Activated CD4-positive, alpha-beta T cell treated with anti-CD3 and anti-CD28 coated beads for 24 hours (primary cell): ENCODE measurements at regions not wholly inside any gene's neighbourhood (a gene's known extent, or its start where the extent isn't known, plus 50 kb on each side); places are given as distances from the start of the nearest gene placed in this dataset.
"Not testable (repeated sequence)": the region's sequence is repeated elsewhere in the genome, so short reads cannot be mapped to it uniquely, and the experiment has no call there.

ENCODE experiments used
- DNase-seq, 2 donors: peaks; one replicate each; pipeline ENCODE4 v3.0.0-alpha.2; 2020; ENCODE audit warnings: low read depth in 2 of 2

DNA sequence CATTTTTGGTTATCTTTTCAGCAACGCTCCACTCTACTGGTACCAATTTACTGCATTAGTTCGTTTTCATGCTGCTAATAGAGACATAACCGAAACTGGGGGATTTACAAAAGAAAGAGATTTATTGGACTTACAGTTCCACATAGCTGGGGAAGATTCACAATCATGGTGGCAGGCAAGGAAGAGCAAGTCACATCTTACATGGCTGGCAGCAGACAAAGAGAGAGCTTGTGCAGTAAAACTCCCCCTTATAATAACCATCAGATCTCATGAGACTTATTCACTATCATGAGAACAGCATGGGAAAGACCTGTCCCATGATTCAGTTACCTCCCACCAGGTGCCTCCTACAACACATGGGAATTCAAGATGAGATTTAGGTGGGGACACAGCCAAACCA, 1474.2 kb upstream of the NUDT12 start:
- not testable (repeated sequence) for DNase-seq

GRCh38 chr5:105034401-105034763, 1471.8 kb upstream of the NUDT12 start:
- DNase-seq, result no peak

- no peak for DNase-seq
Observed at GRCh38 chr5:105033637-105034400, 1471.2 kb upstream of the NUDT12 start.

- DNase-seq, result no peak
Observed at GRCh38 chr5:105032917-105033316, 1470.3 kb upstream of the NUDT12 start.

DNA sequence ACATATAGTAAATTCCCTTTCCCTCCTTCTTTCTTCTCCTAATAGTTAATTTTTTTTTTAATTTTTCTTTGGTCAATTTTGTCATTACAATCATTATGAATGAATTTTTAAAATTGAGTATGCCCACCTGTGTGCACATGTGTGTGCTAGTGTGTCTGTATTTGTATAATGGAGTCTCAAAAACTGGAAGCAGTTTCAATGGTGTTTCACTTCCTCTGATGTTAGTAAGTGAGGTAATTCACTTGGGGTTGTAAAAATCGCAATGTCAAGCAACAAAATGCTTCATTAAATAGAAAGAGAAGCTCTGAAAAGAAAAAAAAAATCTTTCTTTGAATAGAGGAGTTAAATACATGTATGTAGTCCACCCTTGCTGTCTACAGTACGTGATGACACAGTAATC, 1467.6 kb upstream of the NUDT12 start:
- no peak for DNase-seq

DNA sequence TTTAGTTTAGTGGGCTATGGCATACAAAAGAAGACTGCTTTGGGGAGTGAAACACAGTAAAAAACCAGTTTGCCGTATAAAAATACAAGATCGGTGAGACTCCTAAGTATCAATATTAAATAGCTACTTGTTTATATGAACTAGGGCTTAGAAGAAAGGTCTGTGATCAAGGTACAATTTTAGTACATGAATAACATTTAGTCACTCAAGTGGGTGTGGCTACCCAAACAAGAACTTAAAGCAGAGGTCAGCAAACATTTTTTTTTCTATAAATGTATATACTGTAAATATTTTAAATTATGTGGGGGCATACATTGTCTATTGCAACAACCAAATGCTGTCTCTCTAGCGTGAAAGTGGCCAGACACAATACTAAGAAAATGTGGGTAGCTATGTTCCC, 1452.5 kb upstream of the NUDT12 start:
- no peak for DNase-seq

DNA sequence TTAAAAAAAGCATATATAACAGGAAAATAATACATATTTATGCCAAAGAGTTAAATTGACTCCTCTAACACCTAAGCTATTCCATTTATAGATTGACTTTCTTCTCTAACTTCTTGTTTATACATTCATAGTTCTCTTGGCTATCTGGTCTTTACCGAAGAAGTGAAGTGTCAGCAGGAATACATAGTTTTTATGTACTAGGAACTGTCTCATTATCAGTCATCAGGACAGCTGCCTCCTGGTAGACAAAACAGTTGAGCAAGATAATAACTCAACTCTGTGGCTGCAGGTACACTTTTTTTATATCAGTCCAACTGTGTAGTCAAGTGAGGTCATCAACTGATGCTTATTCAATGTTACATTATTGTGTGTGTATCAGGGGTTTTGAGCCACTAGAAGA, 1436.0 kb upstream of the NUDT12 start:
- no peak for DNase-seq

DNA sequence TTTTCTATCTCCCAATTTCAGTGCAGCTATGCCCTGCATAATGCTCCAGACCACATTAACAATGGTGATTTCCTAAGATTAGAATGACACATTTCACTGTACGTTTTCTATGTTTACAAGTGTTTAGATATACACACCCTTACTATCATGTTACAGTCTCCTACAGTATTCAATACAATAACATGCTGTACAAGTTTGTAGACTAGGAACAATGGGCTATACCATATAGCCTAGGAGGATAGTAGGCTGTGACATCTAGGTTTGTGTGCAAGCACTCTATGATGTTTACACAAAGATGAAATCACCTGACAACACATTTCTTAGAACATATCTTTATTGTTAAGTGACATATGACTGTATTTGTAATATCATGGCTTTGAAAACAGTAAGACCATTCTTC, 1435.6 kb upstream of the NUDT12 start:
- DNase-seq, result no peak

GRCh38 chr5:104987074-104987473, 1424.5 kb upstream of the NUDT12 start:
- no peak for DNase-seq

- no peak for DNase-seq
Observed at GRCh38 chr5:104977529-104977928, 1414.9 kb upstream of the NUDT12 start.

GRCh38 chr5:104967806-104968410, 1405.3 kb upstream of the NUDT12 start:
- DNase-seq, result no peak

GRCh38 chr5:104965006-104965405, 1402.4 kb upstream of the NUDT12 start:
- DNase-seq, result no peak

- no peak for DNase-seq
Observed at GRCh38 chr5:104955479-104955878, 1392.9 kb upstream of the NUDT12 start.

GRCh38 chr5:104952876-104953275, 1390.3 kb upstream of the NUDT12 start:
- DNase-seq, result no peak

DNA sequence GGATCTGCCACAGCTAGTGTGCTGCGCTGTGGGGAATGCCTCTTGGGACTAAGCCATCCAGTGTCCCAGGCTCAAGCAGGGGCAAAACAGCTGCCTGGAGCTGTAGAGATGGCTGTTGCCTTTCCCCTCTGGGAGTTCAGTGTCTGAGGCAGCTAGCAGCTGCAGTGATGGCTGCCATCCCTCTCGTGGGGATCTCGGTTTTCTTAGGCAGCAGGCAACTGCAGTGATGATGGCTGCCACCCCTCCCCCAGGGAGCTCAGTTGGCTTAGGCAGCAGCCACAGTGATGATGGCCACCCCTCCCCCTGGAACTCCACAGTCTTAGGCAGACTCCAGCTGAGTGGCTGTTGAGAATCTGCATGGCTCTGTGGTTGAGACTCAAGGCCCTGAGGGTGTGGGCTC, 1389.2 kb upstream of the NUDT12 start:
- no peak for DNase-seq

DNA sequence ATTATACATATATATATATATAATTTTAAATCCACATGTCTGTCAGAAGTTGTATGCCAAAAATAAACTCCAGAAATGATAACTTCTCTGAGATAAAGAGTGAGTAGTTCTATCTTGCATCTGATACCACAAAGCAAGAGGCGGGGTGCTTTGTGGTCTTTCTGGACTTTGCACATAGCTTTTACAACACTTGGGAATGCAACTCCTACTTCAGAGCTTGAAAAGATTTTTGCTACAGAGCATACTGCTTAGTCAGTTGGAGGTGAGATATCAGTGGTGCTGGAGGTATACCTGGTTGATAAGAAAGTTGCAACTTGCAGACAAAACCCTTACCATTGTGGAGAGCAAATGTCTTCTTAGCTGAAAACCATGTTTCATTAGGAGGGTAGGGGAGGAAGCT, 1384.5 kb upstream of the NUDT12 start:
- no peak for DNase-seq

- DNase-seq, result no peak
Observed at GRCh38 chr5:104942735-104943134, 1380.1 kb upstream of the NUDT12 start.

DNA sequence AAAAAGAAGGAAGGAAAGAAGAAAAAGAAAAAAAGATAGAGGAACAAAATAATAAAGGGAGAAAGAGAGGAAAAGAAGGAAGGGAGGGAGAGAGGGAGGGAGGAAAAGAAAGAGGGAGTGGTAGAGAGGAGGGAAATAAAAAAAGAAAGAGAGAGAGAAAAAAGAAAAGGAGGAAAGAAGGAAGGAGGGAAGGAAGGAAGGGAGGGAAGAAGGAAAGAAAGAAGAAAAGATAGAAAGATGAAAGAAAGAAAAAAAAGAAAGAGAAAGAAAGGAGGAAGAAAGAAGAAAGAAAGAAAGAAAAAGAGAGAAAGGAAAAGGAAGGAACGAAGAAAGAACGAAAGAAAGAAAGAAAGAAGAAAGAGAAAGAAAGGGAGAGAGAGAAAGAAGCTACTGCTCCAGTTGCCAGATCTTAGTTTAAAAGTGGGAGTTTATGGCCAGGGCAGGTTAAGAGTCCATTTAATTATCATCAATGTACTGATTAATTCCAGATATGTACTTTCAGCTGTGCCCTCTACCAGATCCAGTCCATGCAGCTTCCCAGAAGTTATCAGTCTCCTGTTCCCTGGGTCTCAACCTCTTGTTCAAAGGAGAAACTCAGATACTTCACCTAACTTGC, 1378.5 kb upstream of the NUDT12 start:
- no peak for DNase-seq

GRCh38 chr5:104937598-104937997, 1375.0 kb upstream of the NUDT12 start:
- no peak for DNase-seq

DNA sequence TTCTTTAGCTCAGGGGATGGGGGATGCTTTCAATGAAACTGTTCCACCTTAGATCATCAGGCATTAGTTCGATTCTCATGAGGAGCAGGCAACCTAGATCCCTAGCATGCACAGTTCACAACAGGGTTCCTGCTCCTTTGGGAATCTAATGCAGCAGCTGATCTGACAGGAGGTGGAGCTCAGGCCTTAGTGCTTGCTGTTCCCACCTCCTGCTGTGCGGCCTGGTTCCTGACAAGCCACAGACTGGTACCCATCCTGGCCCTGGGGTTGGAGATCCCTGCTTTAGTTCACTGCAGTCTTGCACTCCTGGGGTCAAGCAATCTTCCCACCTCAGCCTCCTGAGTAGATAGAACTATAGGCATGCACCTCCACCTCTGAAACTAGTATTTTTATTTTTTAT, 1369.8 kb upstream of the NUDT12 start:
- no peak for DNase-seq

DNA sequence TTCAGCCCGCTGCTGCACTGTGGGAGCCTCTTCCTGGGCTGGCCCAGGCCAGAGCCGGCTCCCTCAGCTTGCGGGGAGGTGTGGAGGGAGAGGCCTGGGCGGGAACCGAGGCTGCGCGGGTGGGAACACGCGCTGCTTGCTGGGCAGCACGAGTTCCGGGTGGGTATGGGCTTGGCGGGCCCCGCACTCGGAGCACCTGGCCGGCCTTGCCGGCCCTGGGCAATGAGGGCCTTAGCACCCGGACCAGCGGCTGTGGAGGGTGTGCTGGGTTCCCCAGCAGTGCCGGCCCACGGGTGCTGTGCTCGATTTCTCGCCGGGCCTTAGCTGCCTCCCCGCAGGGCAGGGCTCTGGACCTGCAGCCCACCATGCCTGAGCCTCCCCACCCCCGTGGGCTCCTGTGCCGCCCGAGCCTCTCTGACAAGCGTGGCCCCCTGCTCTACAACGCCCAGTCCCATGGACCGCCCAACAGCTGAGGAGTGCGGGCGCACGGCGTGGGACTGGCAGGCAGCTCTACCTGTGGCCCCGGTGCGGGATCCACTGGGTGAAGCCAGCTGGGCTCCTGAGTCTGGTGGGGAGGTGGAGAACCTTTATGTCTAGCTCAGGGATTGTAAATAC, 1366.4 kb upstream of the NUDT12 start:
- DNase-seq, result no peak

DNA sequence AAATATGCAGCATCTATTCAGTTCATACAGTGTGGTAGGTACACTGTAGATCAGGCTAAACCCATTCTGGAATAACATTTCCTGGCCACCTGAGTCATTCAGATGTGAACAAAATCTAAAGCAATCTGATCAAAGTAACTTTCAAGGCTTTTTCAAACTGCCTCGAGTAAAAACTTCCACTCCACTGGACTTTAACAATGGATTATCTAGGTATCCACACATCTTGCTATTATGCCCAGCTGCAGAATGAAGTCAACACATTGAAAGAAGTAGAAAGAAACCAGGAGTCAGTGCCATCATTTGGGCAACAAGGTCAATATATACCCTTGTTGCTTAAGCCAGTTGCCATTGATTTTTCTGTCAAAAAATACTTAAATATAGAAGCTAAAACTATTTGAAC, 1352.6 kb upstream of the NUDT12 start:
- no peak for DNase-seq

DNA sequence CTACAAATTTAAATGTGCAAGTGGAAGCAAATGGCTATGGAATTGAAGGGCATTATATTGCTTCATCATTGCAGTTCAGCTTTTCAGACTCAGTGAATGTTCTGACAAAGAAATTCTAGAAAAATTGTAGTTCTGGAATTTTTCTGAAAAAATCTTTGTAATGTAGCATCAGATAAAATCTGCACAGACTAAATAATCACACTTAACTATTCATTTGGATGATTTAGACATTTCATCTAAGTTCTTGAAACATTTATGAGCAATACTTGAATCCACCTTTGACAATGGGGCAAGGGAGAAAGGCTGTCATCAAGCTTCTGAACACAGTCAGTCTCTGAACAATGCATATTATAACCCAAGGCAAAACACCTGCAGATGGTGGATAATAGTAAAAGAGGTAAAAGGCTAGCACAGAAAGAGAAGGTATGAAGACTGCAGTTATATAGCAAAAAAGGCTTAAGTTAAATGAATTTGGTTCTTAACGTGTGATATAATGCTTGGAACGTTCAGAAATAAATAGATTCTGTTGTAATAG, 1352.0 kb upstream of the NUDT12 start:
- no peak for DNase-seq
